ENCODE measurements at regions not wholly inside any gene's neighbourhood (a gene's known extent, or its start where the extent isn't known, plus 50 kb on each side); places are given as distances from the start of the nearest gene placed in this dataset.
"Not testable (repeated sequence)": the region's sequence is repeated elsewhere in the genome, so short reads cannot be mapped to it uniquely, and the experiment has no call there.

DNA sequence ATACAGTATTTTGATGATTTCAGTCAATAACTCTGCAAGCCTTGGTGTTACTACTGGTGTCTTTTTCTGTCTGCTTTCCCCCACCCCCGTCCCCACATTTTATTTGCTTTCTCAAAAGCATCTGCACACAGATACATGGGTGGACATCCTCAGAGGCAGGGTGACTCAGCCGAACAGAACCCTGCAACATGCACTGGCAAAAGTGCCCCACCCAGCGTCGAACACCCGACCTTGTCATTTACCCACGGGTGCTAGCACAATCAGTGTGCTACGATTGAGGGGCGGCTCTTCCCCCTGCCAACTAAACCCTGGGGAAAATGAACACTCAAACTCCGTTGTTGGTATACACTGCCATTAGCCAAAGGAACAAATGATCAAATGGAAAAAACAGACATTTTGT lies 115.9 kb upstream of the NAA20 start:
- no peak for DNase-seq

DNA sequence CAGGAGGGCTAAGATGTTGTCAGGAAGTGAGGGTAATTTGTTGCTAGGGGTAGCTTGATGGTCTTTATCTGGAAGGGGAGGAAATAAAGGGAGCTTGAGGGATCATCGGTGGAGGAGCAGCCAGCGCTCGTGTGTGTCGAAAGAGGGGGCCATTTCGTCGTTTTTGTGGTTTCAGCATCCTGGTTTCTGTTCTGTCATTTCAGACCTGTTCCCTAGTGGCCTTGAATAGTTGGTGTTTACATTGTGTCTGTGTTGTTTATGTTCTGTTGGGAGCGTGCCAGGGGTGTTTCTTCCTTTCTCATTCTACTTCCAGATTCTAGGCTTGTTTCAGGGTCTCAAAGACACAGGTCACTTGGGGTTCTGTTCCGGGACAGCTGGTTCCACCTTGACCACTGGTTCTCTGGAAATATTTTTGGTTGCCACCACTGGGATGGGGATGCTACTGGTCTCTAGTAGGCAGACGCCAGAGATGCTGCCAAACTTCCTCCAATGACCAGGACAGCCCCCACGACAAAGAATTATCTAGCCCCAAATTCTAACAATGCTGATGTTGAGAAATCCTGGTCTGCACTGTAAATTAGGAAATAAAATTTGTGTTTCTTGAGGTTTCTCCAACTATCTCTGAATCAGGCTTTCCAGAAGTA lies 113.9 kb upstream of the NAA20 start:
- DNase-seq: peak; percentile 91

DNA sequence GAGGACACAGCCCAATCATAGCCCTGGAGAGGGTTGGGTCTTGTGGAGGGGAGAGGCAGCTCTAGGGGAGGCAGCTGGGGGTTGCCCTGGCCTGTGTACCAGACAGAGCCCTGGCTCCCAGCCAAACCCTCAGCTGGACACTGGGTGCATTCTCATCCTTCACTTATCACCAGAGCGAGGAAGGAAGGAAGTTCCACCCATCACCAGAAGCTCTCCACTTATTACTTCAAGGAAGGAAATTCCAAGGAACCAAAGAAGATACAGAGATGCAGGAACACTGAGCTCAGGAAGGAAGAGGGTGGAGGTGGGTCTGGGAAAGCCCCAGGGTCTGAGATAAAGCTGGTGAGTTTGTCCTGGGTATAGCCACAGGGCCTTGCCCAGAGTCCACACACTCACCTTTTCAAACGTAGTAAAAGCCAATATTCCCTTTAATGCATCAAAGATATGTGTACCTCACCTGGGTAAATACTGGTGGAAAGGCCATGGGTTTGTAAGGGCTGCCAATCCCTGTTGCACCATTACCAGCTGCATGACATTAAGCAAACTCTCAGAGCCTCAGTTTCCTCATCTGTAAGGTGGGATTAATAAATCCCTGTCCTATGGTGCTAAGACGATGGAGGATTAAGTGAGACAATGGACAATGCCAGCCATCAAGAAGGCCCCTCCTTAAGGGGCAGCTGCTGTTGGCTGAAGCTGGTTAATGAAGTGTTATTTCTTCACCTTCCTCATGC lies 109.7 kb upstream of the NAA20 start:
- no peak for DNase-seq

DNA sequence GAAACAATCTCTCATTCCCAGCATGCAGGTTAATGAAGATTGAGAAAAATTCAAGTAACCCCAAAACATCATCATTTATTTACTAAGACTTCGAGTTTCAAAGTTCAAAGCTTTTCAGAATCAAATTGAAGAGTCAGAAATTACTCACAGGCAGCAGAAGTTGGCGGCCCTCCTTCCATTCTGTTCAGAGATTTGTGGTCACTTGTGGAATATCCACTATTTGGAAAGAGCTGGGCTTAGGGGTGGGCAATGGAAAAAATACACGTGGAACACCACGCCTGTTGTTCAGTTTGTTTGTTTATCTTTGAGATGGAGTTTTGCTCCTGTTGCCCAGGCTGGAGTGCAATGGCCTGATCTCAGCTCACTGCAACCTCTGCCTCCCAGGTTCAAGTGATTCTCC lies 108.6 kb upstream of the NAA20 start:
- DNase-seq: no peak

DNA sequence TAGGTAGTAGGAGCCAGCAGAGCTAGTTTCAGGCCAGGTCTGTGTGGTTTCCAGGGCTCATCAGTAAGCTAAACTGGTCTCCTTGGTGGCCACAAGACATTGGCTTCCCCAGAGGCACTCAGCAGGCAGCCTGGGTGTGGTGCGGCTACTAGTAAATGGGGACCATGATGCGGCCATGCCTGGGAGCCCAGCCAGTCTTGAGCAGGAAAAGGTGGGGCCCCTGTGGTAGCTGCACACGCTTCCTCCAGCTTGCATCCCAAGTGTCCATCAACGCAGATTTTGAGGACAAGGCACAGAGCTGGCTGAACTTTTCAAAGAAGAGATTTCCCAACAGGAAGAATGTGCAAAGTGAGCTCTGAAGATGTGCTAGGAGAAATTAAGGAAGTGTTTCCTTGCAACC lies 107.4 kb upstream of the NAA20 start:
- no peak for DNase-seq

DNA sequence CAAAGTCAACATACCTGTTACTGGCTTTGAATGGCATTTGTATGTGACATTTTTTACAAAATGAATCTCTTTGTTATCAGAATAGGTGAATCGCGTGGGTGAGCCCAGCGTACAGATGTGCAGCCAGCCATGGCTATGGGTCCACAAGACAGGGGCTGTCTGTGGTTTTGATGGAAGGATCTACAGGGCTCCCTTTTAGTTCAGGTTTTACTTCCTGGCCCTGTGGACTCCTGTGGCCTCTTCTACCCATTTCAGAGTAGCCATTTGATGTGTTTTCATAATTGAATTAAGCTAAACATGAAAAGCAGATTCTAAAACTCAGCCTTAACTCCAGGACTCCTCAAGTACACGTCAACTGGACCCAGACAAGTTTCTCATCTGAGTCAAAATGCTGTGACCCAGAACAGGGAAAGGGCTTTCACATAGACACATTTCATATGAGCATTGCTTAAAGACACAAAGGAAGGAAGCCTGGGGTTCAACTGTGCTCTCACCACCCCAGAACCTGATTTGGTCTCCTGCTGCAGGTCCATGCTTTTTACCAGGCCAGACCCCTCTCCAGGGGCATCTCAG lies 105.3 kb upstream of the NAA20 start:
- DNase-seq: no peak

DNA sequence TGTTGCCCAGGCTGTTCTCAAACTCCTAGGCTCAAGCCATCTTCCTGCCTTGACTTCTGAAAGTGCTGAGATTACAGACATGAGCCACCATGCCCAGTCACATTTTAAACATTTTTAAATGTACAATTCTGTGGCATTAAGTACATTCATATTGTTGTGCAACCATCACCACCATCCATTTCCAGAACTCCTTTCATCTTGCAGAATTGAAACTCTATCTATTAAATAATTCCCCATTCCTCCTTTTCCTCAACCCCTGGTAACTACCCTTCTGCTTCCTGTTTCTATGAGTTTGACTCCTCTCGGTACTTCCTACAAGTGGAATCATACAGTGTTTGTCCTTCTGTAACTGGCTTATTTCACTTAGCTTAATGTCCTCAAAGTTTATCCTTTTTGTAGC lies 103.8 kb upstream of the NAA20 start:
- no peak for DNase-seq

DNA sequence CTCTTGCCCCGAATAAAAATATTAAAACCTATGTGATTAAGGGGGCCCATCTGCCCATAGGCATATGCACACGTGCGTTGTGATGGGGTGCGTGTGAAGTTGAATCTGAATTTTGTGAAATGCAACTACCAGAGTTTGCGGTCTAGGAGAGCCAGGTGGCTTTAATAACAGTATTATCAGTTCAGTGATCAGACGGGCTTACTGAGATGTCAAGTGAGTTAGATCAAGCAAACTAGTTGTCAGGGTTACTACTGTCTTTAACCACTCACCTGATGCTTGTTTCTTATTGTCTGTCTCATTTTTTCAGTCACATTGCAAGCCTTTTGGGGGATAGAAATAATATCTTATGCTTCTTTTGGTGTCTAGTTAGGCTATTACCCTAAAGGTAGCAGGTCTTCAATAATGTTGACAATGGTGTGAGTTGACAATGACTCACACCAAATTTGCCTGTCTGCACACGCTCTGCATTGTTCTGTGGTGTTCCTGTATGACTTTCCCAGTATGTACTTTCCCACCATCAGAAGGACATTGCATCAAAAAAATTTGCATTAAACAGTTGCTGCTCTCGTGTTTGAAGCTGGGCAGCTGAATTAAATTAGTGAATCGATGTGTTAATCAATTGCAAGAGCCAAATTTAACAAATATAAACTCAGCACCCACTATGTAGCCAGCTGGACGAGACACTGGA lies 103.1 kb upstream of the NAA20 start:
- DNase-seq: no peak

DNA sequence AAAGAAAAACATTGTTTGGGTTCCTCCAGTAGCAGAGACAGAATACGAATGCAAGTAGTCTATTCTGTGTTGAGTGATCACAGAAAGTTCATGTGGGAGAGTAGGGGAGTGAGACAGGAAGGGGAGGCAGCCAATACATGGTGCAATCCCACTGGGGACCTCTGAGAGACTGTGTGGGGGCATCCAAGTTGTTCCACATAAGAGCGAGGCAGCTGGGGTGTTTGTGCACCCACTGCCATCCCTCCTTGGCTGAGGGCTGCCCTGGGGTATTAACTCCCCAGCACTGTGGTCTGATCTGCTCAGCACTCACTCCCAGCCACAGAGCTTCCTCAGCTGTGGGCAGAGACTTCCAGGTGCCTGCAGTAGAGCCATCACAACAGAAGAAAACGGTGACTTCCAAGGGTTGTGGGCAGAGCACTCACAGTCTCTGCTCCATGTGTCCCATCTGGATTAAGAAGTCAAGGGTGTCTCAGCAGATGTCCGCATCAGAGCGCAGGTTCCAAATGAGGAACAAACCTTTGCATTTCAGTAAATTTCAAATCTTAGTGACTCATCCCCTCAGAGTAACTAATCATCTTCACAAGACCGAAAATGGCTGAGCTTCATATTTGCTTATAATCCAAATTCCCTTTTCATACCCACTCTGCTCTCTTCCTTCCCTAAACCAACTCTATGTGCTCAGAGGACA lies 101.9 kb upstream of the NAA20 start:
- no peak for DNase-seq

DNA sequence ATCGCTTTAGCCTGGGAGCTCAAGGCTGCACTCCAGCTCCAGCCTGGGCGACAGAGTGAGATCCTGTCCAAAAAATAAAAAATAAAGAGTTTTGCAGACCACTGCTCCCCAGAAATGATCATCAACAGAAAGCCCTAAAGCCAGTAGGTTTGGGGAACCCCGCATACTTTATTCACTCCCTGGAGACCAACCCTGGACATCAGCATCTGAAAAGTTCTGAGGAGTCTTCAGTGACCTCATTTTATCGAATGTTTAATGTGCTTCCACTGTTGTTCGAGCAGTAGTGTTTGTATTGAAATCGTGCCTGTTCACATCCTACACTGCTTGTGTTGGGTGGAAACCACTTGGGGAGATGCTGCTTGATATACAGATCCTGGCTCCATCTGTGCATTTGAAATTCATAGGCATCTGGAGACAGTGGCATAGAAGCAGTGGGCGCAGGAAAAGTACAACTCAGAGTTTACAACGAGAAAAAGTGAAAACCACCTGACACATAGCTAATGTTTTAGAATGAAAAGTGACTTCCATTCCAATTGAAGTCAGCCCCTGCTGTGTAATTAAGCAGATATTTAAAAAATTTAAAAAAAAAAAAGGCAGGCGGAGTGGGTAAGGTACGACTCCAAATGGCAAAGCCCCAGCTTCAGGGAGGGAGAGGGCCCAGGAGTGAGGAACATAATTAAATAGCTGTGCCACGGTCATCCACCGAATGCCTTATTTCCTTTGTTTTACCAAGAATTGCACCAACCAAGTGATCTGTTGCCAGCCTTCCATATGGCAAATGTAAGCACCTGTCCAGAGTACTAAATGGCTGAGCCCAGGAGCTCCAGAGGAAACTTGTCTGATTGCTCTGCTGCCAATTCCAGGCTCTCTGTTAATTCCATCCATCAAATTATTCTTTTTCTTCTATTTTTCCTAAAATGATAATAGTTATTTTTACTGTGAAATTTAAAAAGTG lies 100.4 kb upstream of the NAA20 start:
- DNase-seq: no peak

DNA sequence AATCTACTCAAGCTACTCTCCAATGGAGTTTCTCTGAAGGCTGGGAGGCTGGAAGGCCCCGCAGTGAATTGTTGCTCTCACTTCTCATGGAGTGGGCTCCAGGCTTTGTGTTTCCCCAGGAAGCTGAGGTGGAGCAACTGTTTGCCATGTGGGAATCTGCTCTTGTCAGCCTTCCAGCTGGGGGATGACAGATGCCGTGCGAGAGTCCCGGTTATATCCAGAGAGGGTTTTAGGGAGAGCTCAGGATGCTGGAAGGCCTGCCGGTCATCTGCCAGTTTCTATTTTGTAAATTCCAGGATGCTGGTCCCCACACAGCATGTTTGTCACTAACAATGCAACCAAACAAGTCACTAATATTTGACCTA lies 98.2 kb upstream of the NAA20 start:
- DNase-seq: no peak

DNA sequence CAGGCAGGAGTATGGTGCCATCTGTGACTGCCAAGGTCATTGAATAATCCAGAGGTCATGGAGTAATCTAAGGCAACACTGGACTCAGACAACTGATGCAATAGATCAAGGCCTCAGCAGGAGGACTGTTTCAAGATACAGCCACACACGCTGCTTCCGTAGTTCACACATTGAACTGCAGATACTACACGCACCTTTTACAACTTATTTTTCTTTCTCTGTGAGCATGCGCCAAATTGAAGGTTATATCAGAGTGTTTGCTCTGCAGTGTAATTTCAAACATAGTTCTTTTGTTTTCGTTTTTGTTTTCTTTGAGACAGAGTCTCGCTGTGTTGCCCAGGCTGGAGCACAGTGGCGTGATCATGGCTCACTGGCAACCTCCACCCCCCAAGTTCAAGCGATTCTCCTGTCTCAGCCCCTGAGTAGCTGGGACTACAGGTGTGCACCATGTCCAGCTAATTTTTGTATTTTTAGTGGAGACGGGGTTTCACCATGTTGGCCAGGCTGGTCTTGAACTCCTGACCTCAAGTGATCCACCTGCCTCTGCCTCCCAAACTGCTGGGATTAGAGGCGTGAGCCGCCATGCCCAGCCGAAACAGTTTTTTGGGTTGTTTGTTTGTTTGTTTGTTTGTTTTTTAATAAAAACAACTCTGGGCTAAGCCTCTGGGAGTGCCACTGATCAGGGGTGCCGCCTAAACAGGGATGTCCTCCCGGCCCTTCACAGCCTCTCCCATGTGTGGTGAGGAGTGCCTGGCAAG lies 96.6 kb upstream of the NAA20 start:
- DNase-seq: no peak

DNA sequence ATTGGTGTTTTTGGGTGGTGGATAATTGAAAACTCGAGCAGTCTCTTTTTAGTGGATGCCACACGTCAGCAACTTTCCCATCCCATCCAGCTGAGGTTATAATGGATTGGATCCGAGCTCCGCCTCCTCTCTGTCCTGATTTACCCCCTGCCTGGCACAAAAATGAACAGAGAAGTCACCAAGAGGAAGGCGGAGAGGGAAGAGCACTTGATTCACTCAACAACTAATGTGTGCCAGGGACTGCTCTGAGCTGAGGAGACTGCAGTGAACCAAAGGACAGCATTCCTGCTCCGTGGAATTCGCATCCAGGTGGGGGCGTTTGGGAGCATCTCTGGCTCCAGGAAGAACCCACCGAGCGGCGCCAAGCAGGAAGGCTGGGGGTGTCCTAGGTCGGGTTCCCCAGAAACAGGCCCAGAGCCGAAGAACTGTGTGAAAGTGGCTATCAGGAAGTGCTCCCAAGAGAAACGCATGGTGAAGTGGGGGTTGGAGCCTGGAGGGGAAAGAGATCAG lies 95.8 kb upstream of the NAA20 start:
- no peak for DNase-seq

DNA sequence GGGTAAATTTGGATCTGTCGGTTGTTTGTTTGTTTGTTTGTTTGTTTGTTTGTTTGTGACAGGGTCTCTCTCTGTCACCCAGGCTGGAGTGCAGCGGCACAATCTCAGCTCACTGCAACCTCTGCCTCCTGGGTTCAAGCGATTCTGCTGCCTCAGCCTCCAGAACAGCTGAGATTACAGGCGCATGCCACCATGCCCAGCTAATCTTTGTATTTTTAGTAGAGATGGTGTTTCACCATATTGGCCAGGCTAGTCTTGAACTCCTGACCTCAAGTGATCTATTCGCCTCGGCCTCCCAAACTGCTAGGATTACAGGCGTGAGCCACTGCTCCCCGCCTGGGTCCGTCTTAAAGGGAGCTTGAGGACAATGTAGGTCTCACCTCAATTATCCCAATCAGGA lies 95.3 kb upstream of the NAA20 start:
- DNase-seq: not testable (repeated sequence)

DNA sequence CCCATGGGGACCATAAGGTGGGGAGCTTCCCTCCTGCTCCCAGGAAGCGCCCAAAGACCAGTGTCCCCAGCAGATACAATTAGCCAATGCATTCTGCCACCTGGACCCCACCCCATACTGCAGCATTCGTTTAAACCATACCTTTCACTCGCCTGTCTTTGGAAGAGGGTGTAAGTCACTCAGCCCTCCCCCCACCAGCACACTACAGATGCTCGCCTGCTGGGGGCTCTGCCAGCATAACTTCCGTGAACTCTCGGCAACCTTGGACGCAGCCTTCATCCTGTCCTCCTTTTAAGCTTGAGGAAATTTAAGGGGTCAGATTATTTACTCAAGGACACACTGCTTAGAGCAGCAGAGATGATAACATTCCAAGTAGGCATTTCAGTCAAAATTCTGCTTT lies 94.4 kb upstream of the NAA20 start:
- no peak for DNase-seq

DNA sequence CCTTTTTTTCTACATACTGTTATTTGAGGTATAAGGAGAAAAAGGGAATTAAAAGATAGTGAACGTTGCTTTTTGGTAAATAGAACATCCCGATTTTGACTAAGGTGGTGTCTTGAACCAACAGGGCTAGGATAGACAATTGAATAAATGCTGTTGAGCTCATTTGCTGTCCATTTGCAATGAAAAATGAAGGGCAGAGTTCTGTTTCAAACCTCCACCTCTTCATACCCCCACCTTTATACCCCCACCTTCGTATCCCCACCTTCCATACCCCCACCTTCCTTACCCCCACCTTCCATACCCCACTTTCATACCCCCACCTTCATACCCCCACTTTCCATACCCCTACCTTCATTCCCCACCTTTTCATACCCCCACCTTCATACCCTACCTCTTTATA lies 93.4 kb upstream of the NAA20 start:
- DNase-seq: no peak

DNA sequence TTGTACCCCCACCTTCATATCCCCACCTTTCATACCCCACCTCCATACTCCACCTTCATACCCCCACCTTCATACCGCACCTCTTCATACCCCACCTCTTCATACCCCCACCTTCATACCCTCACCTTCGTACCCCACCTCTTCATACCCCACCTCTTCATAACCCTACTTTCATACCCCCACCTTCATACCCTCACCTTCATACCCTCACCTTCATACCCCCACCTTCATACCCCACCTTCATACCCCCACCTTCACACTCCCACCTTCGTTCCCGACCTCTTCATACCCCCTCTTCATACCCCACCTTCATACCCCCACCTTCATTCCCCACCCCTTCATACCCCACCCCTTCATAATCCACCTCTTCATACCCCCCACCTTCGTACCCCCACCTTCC lies 92.9 kb upstream of the NAA20 start:
- DNase-seq: no peak

DNA sequence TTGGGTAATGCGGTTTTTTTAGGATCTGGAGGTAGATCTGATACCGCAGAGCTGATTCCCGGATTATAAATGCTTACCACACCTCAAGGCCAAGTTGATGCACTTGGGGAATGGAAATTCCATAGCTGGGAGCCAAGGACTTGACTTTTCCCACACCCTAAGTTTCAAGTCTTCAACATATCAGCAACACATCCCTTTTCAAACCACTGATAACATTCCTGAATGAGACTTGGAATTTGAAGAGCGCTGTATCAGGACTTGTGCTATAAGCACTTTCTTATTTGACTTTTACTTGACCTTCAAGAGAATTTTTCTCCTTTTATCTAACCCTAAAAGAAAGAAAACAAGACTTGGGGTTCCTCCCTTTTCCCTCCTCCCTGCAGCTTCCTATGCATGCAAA lies 90.6 kb upstream of the NAA20 start:
- no peak for DNase-seq

DNA sequence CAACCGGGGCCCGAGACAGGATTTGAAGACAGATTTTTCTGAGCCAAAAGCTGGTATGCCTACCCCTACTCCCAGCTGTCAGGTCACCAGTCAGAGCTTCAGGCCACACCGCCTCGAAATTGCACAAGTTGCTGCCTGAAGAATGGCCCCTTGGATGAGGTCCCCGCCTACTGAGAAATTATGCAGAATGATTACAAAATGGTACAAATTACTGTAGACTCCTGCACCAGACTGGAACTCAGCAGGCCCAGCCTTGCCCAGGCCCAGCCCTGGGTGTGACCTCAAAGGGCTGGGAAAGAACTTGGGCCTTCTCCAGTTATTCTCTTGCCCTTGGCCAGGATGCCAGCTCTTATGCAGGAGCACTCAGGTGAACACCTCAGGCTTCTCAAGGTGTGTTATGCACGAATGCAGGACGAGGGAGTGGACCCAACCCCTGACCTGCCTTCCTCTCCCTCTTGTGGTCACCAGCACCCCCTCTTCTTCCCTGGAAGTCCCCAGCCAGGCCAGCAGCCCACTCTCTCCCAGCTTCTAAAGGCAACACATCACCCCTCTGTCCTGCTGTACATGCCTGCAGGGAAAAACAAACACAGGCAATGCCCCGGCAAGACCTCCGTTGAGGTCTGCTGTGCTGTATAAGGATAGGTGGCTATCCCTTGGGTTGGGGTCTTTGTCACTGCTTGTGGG lies 88.7 kb upstream of the NAA20 start:
- DNase-seq: no peak

DNA sequence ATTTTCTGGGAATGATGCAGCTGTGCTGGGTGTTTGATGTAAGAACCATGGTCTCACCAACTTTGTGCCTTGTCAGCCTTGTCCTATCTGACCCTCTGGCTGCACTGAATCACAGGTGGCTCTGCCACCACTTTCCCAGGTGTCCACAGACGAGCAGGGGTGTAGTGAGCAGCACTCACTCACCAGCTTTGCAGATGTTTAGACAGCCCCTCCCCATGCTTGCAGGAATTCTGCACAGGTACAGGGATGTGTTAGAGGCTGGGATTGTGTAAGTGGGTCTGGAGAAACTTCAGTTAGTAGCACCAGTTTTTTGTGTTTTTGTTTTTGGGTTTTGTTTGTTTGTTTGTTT lies 88.2 kb upstream of the NAA20 start:
- DNase-seq: no peak

Measured in COR-L47 (cell line).